Activated CD4-positive, alpha-beta T cell treated with anti-CD3 and anti-CD28 coated beads, Interleukin-2, amount 10 ng/mL, durations not matched to agents 7 days and 5 days (primary cell): ENCODE measurements at regions not wholly inside any gene's neighbourhood (a gene's known extent, or its start where the extent isn't known, plus 50 kb on each side); places are given as distances from the start of the nearest gene placed in this dataset.

Source experiments
- CTCF ChIA-PET: fragments of 350-600 bp; sonication (Branson Sonifier 250); formaldehyde crosslinking; loops from one replicate; lab custom pipeline; 2021; ENCODE audit warnings: antibody characterized with exemption; lab: Charles Lee
- POLR2A ChIA-PET: fragments of 350-600 bp; sonication (Branson Sonifier 250); formaldehyde crosslinking; loops from one replicate; lab custom pipeline; 2021; ENCODE audit warnings: antibody characterized with exemption; lab: Charles Lee
- DNase-seq: peaks from one replicate; pipeline ENCODE4 v3.0.0-alpha.2; 2020
- H3K27ac Mint-ChIP-seq: one replicate; pipeline ENCODE4 v1.8.0; 2021; ENCODE audit warnings: mild to moderate bottlenecking, moderate library complexity, mixed read lengths
- H3K27me3 Mint-ChIP-seq: one replicate; pipeline ENCODE4 v1.8.0; 2021; ENCODE audit warnings: mixed read lengths
- H3K36me3 Mint-ChIP-seq: one replicate; pipeline ENCODE4 v1.8.0; 2021; ENCODE audit warnings: low read depth, mixed read lengths
- H3K4me1 Mint-ChIP-seq: one replicate; pipeline ENCODE4 v1.8.0; 2021; ENCODE audit warnings: mixed read lengths
- H3K4me3 Mint-ChIP-seq: one replicate; pipeline ENCODE4 v1.8.0; 2021; ENCODE audit warnings: mild to moderate bottlenecking, moderate library complexity, mixed read lengths
- H3K9me3 Mint-ChIP-seq: one replicate; pipeline ENCODE4 v1.8.0; 2021; ENCODE audit warnings: mixed read lengths

DNA sequence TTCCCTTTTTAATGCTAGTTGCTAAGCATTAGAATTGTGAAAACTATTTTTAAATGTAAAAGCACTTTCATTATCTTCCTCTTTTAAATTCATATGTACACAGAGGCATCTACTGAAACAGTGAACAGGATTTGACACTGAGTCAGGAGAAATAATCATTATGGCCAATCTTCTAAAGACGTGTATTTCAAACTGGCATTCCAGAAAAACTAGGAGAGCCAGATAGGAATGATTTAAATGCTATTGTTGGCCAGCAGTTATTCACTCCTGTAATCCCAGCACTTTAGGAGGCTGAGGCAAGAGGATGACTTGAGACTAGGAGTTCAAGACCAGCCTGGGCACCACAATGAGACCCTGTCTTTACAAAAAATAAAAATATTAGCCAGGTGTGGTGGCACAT, 67.6 kb upstream of the RAP2B start:
- Mint-ChIP-seq H3K27ac (no peak overlapping the region), H3K36me3 (no peaks in the 10 kb centered on the region), H3K9me3 (no peaks in the 10 kb centered on the region), H3K4me3 (no peak overlapping the region), H3K4me1 (peaks cover 22% of the 10 kb centered on the region), H3K27me3 (no peaks in the 10 kb centered on the region)
- DNase-seq = no peak
- ChIA-PET POLR2A (no interaction called here), CTCF (no interaction called here)

DNA sequence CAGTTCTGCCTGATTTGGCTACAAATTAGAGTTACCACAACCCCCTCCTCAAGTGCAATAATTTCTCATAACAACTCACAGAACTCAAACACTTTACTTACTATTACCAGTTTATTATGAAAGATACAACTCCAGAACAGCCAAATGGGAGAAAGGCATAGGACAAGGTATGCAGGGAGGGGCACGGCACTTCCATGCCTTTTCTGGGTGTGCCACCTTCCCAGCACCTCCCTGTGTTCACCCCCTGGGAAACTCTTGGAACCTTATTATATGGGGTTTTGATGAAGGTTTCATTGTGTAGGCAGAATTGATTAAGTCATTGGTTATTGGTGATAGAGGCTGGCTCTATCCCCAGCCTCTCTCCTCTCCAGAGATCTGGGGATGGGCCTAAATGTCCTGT, 66.6 kb upstream of the RAP2B start:
- no peak for DNase-seq
- H3K36me3 Mint-ChIP-seq = no peaks in the 10 kb centered on the region
- H3K4me1 Mint-ChIP-seq = peaks cover 22% of the 10 kb centered on the region
- H3K27ac Mint-ChIP-seq = no peak overlapping the region
- ChIA-PET CTCF (no interaction called here), POLR2A (no interaction called here)
- H3K9me3 Mint-ChIP-seq = no peaks in the 10 kb centered on the region
- no peaks in the 10 kb centered on the region for H3K27me3 Mint-ChIP-seq
- no peak overlapping the region for H3K4me3 Mint-ChIP-seq

DNA sequence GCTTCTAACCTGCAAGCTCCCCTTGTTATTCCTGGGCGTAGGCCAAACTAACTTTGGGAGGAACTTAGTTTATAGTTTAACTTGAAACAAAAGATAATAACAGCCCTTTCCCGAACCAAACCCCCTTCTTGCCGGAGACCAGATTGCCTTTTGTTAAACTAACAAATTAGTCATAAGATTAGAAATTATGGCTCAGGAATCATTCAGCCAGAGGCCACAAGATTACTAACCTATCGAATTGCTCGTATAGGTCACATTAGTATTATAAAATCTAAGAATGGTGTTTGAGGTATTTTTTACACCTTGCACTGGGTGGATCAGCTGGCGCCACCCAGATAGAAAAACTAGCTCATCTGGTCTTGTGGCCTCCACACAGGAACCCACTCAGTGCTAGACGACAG, 65.3 kb upstream of the RAP2B start:
- POLR2A ChIA-PET = no interaction called here
- CTCF ChIA-PET = no interaction called here

DNA sequence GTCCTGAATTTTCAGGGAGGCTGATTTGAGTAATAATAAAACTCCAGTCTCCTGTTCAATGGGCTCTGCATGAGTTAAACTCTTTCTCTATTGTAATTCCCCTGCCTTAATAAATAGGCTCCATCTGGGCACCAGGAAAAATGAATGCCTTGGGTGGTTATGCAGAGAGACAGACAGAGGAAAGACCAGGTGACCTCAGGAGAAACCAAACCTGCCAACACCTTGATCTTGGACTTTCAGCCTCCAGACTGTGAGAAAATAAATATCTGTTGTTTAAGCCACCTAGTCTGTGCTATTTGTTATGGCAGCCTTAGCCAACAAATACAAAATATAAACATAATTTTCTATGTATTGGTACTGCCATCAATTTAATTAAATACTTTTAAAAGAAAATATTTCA, 64.8 kb upstream of the RAP2B start:
- Mint-ChIP-seq H3K36me3 (no peaks in the 10 kb centered on the region), H3K9me3 (no peaks in the 10 kb centered on the region), H3K27me3 (no peaks in the 10 kb centered on the region), H3K4me3 (no peak overlapping the region), H3K4me1 (peaks cover 4% of the 10 kb centered on the region), H3K27ac (no peak overlapping the region)
- ChIA-PET CTCF (no interaction called here), POLR2A (no interaction called here)
- DNase-seq = no peak

More for the DNA sequence above, 65.3 kb upstream of the RAP2B start:
- Mint-ChIP-seq H3K9me3 (no peaks in the 10 kb centered on the region), H3K4me1 (peaks cover 9% of the 10 kb centered on the region), H3K27ac (no peak overlapping the region), H3K4me3 (no peak overlapping the region), H3K27me3 (no peaks in the 10 kb centered on the region), H3K36me3 (no peaks in the 10 kb centered on the region)
- DNase-seq = no peak

DNA sequence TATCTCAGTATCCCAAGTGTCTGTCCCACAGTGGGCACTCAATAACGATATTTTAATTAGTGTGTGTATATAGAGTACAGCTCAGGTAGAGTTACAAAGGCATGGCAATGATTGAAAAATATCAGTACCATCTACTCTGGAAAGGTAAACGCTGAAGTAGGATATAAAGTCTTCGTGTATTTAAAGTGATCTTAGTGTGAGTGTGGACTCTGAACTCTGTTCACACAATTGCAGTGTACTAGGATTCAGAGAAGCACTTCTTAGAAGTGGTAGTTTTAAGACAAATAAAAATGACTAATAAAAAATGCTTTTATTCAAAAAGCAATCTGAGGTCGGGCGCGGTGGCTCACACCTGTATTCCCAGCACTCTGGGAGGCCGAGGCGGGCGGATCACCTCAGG, 62.9 kb upstream of the RAP2B start:
- no peaks in the 10 kb centered on the region for H3K4me1 Mint-ChIP-seq
- no peaks in the 10 kb centered on the region for H3K36me3 Mint-ChIP-seq
- H3K4me3 Mint-ChIP-seq = no peak overlapping the region
- DNase-seq = no peak
- no peaks in the 10 kb centered on the region for H3K27me3 Mint-ChIP-seq
- H3K27ac Mint-ChIP-seq = no peak overlapping the region
- CTCF ChIA-PET = no interaction called here
- H3K9me3 Mint-ChIP-seq = no peaks in the 10 kb centered on the region
- POLR2A ChIA-PET = no interaction called here

DNA sequence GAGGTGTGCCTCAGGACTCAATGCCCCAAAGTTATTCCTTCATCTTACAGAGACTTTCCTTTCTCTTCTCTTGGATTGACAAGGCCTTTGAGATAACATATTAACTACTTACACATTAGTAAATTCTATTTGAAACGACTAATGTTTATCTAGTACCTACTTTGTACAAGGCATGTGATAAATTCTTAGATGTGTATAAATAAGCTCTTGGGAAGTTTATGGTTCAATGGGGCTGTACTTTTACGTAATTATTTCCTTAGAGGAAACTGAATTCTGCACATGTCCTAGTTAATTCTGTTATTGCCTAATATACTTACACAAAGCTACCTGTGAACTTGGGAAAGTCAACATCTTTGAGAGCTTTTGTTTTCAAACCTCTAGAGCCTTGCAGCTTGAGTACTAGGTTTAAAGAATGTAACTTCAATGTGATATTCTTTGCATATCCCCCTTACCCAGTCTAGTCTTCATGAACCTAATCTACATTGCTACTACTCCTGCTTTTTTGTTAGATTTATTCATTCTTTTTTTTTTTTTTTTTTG, 58.5 kb upstream of the RAP2B start:
- no peak for DNase-seq
- Mint-ChIP-seq H3K4me1 (no peaks in the 10 kb centered on the region), H3K9me3 (no peaks in the 10 kb centered on the region), H3K27me3 (no peaks in the 10 kb centered on the region), H3K4me3 (no peak overlapping the region), H3K36me3 (no peaks in the 10 kb centered on the region), H3K27ac (no peak overlapping the region)
- POLR2A ChIA-PET = no interaction called here
- CTCF ChIA-PET = no interaction called here

DNA sequence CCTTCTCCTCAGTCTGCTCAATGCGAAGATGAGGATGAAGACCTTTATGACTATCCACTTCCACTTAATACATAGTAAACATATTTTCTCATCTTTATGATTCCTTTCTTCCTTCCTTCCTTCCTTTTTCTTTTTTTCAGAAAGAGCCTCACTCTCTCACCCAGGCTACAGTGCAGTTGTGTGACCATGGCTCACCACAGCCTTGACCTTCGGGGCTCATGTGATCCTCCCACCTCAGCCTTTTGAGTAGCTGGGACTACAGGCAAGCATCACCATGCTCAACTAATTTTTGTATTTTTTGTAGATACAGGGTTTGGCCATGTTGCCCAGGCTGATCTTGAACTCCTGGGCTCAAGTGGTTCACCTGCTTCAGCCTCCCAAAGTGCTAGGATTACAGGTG, 52.0 kb upstream of the RAP2B start:
- Mint-ChIP-seq H3K36me3 (no peaks in the 10 kb centered on the region), H3K27me3 (no peaks in the 10 kb centered on the region), H3K4me1 (no peaks in the 10 kb centered on the region), H3K27ac (no peak overlapping the region), H3K9me3 (no peaks in the 10 kb centered on the region), H3K4me3 (no peak overlapping the region)
- DNase-seq = no peak
- ChIA-PET POLR2A (no interaction called here), CTCF (no interaction called here)

DNA sequence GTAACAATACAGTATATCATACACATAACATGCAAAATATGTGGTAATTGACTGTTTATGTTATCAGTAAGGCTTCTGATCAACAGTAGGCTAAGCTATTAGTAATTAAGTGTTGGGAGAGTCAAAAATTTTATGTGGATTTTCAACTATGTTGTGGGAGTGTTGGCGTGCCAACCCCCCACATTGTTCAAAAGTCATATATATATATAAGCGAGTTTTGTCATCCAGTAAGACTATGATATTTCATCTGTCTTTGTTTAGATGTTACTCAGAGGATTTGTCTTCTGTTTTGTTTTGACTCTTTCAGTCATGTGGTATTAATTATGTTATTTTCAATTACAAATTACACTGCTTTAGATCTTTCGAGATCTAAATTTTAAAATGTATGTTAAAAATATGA, 51.0 kb upstream of the RAP2B start:
- H3K9me3 Mint-ChIP-seq = no peaks in the 10 kb centered on the region
- no peak overlapping the region for H3K4me3 Mint-ChIP-seq
- POLR2A ChIA-PET = no interaction called here
- no peak overlapping the region for H3K27ac Mint-ChIP-seq
- no peak for DNase-seq
- CTCF ChIA-PET = no interaction called here
- no peaks in the 10 kb centered on the region for H3K27me3 Mint-ChIP-seq
- H3K36me3 Mint-ChIP-seq = no peaks in the 10 kb centered on the region
- H3K4me1 Mint-ChIP-seq = no peaks in the 10 kb centered on the region
